GM23248 (cell line): ENCODE measurements at regions not wholly inside any gene's neighbourhood (a gene's known extent, or its start where the extent isn't known, plus 50 kb on each side); places are given as distances from the start of the nearest gene placed in this dataset.

Experiments
- EZH2 ChIP-seq: fragments of 200-600 bp; sonication (generic); IDR thresholded peaks from 2 replicates; pipeline ENCODE4 v1.6.1; 2018; ENCODE audit warnings: antibody characterized with exemption, mild to moderate bottlenecking; ENCODE audit not compliant: insufficient read depth, poor library complexity, severe bottlenecking
- EZH2phosphoT487 ChIP-seq: fragments of 200-600 bp; sonication (generic); IDR thresholded peaks from 2 replicates; pipeline ENCODE4 v1.6.1; 2018; ENCODE audit warnings: antibody characterized with exemption, moderate library complexity, mild to moderate bottlenecking, low read depth; ENCODE audit not compliant: insufficient read depth

GRCh38 chr2:67776276-67776675 is 286.5 kb downstream of the C1D start:
- TF ChIP-seq EZH2 (no peak), EZH2phosphoT487 (no peak)
